H9 (cell line): ENCODE measurements at regions not wholly inside any gene's neighbourhood (a gene's known extent, or its start where the extent isn't known, plus 50 kb on each side); places are given as distances from the start of the nearest gene placed in this dataset.

Source experiments
- DNase-seq: peaks from one replicate; pipeline ENCODE4 v3.0.0-alpha.2; 2017
- H2AFZ ChIP-seq: one replicate; pipeline ENCODE4 v1.6.1; 2013; ENCODE audit warnings: mild to moderate bottlenecking, low read length, control low read depth, moderate library complexity
- H2AK5ac ChIP-seq: 2 replicates; pipeline ENCODE4 v1.6.1; 2013; ENCODE audit warnings: low read length, control low read depth, mixed read lengths; ENCODE audit not compliant: insufficient read length
- H2BK120ac ChIP-seq: one replicate; pipeline ENCODE4 v1.6.1; 2013; ENCODE audit warnings: low read depth, mild to moderate bottlenecking, low read length, control low read depth, inconsistent platforms; ENCODE audit not compliant: poor library complexity, severe bottlenecking
- H2BK12ac ChIP-seq: 2 replicates; pipeline ENCODE4 v1.6.1; 2013; ENCODE audit warnings: low read length, control low read depth, mixed read lengths, low read depth; ENCODE audit not compliant: insufficient read length
- H2BK15ac ChIP-seq: 2 replicates; pipeline ENCODE4 v1.6.1; 2013; ENCODE audit warnings: low read depth, low read length, control low read depth
- H2BK20ac ChIP-seq: one replicate; pipeline ENCODE4 v1.6.1; 2013; ENCODE audit warnings: low read depth, mild to moderate bottlenecking, low read length, control low read depth, inconsistent platforms; ENCODE audit not compliant: poor library complexity, severe bottlenecking
- H2BK5ac ChIP-seq: 2 replicates; pipeline ENCODE4 v1.6.1; 2013; ENCODE audit warnings: low read length, control low read depth, mixed read lengths; ENCODE audit not compliant: insufficient read length
- H3K14ac ChIP-seq: 2 replicates; pipeline ENCODE4 v1.6.1; 2013; ENCODE audit warnings: low read length, control low read depth; ENCODE audit not compliant: insufficient read depth
- H3K18ac ChIP-seq: 2 replicates; pipeline ENCODE4 v1.6.1; 2013; ENCODE audit warnings: low read depth, mild to moderate bottlenecking, mixed read lengths, low read length, control low read depth; ENCODE audit not compliant: insufficient read length
- H3K23ac ChIP-seq: 2 replicates; pipeline ENCODE4 v1.6.1; 2013; ENCODE audit warnings: low read length, control low read depth, mixed read lengths, low read depth; ENCODE audit not compliant: insufficient read length
- H3K23me2 ChIP-seq: 2 replicates; pipeline ENCODE4 v1.6.1; 2013; ENCODE audit warnings: low read depth, mild to moderate bottlenecking, mixed read lengths, low read length, control low read depth; ENCODE audit not compliant: insufficient read length, poor library complexity, severe bottlenecking
- H3K27ac ChIP-seq: 2 replicates; pipeline ENCODE4 v1.5.1; 2013; ENCODE audit warnings: low read length, control low read depth, mixed read lengths, low read depth; ENCODE audit not compliant: insufficient read length
- H3K27me3 ChIP-seq: 2 replicates; pipeline ENCODE4 v1.6.1; 2013; ENCODE audit warnings: low read length, control low read depth, inconsistent platforms; ENCODE audit not compliant: insufficient read depth
- H3K4ac ChIP-seq: 2 replicates; pipeline ENCODE4 v1.6.1; 2013; ENCODE audit warnings: low read depth, mild to moderate bottlenecking, control low read depth, inconsistent platforms, low read length, moderate library complexity
- H3K4me1 ChIP-seq: 2 replicates; pipeline ENCODE4 v1.6.1; 2013; ENCODE audit warnings: low read length, control low read depth, inconsistent platforms; ENCODE audit not compliant: insufficient read depth
- H3K4me2 ChIP-seq: 2 replicates; pipeline ENCODE4 v1.6.1; 2013; ENCODE audit warnings: low read length, control low read depth, mixed read lengths; ENCODE audit not compliant: insufficient read length, insufficient read depth
- H3K56ac ChIP-seq: 2 replicates; pipeline ENCODE4 v1.6.1; 2013; ENCODE audit warnings: low read depth, mild to moderate bottlenecking, mixed read lengths, low read length, control low read depth; ENCODE audit not compliant: insufficient read length
- H3K79me1 ChIP-seq: 2 replicates; pipeline ENCODE4 v1.6.1; 2013; ENCODE audit warnings: low read depth, mild to moderate bottlenecking, moderate library complexity, low read length, control low read depth, inconsistent platforms; ENCODE audit not compliant: insufficient read depth, poor library complexity, severe bottlenecking
- H3K79me2 ChIP-seq: 2 replicates; pipeline ENCODE4 v1.6.1; 2013; ENCODE audit warnings: low read length, control low read depth, inconsistent platforms; ENCODE audit not compliant: insufficient read depth
- H3K9ac ChIP-seq: 2 replicates; pipeline ENCODE4 v1.6.1; 2013; ENCODE audit warnings: low read length, control low read depth, mixed read lengths; ENCODE audit not compliant: insufficient read length; ENCODE audit errors: extremely low read depth
- H3K9me3 ChIP-seq: one replicate; pipeline ENCODE4 v1.6.1; 2013; ENCODE audit warnings: low read depth, low read length, inconsistent platforms; ENCODE audit not compliant: control insufficient read depth
- H3T11ph ChIP-seq: one replicate; pipeline ENCODE4 v1.6.1; 2013; ENCODE audit warnings: mild to moderate bottlenecking, low read length, control low read depth, inconsistent platforms
- H4K20me1 ChIP-seq: one replicate; pipeline ENCODE4 v1.6.1; 2013; ENCODE audit not compliant: control insufficient read depth, insufficient read length, insufficient read depth
- H4K5ac ChIP-seq: 2 replicates; pipeline ENCODE4 v1.6.1; 2013; ENCODE audit warnings: low read depth, mild to moderate bottlenecking, mixed read lengths, low read length, control low read depth; ENCODE audit not compliant: insufficient read length
- H4K8ac ChIP-seq: replicated peaks from 2 replicates; pipeline ENCODE4 v1.6.1; 2013; ENCODE audit warnings: low read length, control low read depth, mixed read lengths, low read depth; ENCODE audit not compliant: insufficient read length
- H4K91ac ChIP-seq: 2 replicates; pipeline ENCODE4 v1.6.1; 2013; ENCODE audit warnings: low read depth, mild to moderate bottlenecking, moderate library complexity, mixed read lengths, low read length, control low read depth; ENCODE audit not compliant: insufficient read length
- H3K27ac Mint-ChIP-seq, 3 experiments: 2 replicates in 2 of 3; 3 replicates in 1 of 3; pipeline ENCODE4 v1.8.0; 2020 to 2021; ENCODE audit warnings: mixed read lengths in 3 of 3, mild to moderate bottlenecking in 1 of 3, moderate library complexity in 1 of 3
- H3K27me3 Mint-ChIP-seq: 2 replicates; pipeline ENCODE4 v1.8.0; 2021; ENCODE audit warnings: low read depth, mild to moderate bottlenecking, moderate library complexity, mixed read lengths
- H3K36me3 Mint-ChIP-seq, 3 experiments: 2 replicates in 2 of 3; 3 replicates in 1 of 3; pipeline ENCODE4 v1.8.0; 2020 to 2021; ENCODE audit warnings: low read depth in 3 of 3, mixed read lengths in 3 of 3; ENCODE audit not compliant: insufficient read depth in 1 of 3
- H3K4me1 Mint-ChIP-seq, 2 experiments: 2 replicates each; pipeline ENCODE4 v1.8.0; 2020; ENCODE audit warnings: mixed read lengths in 2 of 2
- H3K4me3 Mint-ChIP-seq, 2 experiments: 2 replicates in 1 of 2; 3 replicates in 1 of 2; pipeline ENCODE4 v1.8.0; 2020 to 2021; ENCODE audit warnings: mild to moderate bottlenecking in 2 of 2, mixed read lengths in 2 of 2, moderate library complexity in 1 of 2
- H3K9me3 Mint-ChIP-seq, 2 experiments: 2 replicates in 1 of 2; 3 replicates in 1 of 2; pipeline ENCODE4 v1.8.0; 2020; ENCODE audit warnings: mild to moderate bottlenecking in 2 of 2, mixed read lengths in 2 of 2, moderate library complexity in 1 of 2
- WGBS: extraction: QIAGEN DNeasy Blood & Tissue Kit; methylation state at CpG from one replicate; pipeline ENCODE4 v1.1.7; 2013; ENCODE audit warnings: missing lambda C conversion rate, low lambda C conversion rate, mixed read lengths; ENCODE audit not compliant: insufficient read length; ENCODE audit errors: extremely low coverage; 5-methylcytosine and 5-hydroxymethylcytosine counted together
- TF ChIP-seq, protein P1 (sequence below): fragments of 200-600 bp; sonication (generic); conservative IDR thresholded peaks from 3 replicates; pipeline ENCODE4 v1.8.0; 2021; ENCODE audit warnings: antibody characterized with exemption, mild to moderate bottlenecking

- Histone ChIP-seq H2BK120ac (no peak overlapping the region), H3K79me1 (no peaks in the 10 kb centered on the region), H3T11ph (no peak overlapping the region), H2BK15ac (no peak overlapping the region), H2BK12ac (no peak overlapping the region), H3K23me2 (no peaks in the 10 kb centered on the region), H3K18ac (no peak overlapping the region), H4K8ac (no peak overlapping the region), H3K9ac (no peak overlapping the region), H2BK20ac (no peak overlapping the region), H3K4me1 (peaks cover 11% of the 10 kb centered on the region), H4K5ac (no peak overlapping the region), H3K9me3 (no peaks in the 10 kb centered on the region), H3K14ac (no peak overlapping the region), H3K79me2 (no peaks in the 10 kb centered on the region), H3K4ac (no peak overlapping the region), H3K27me3 (no peaks in the 10 kb centered on the region), H2AFZ (no peak overlapping the region), H2BK5ac (no peak overlapping the region), H3K23ac (no peak overlapping the region), H4K20me1 (no peaks in the 10 kb centered on the region), H4K91ac (no peak overlapping the region), H3K27ac (no peak overlapping the region), H3K4me2 (peak overlapping the region; percentile 1), H2AK5ac (no peak overlapping the region), H3K56ac (no peak overlapping the region)
- peaks cover 4% of the 10 kb centered on the region; the same call in 1 of the 2 replicates for H3K27me3 Mint-ChIP-seq
- H3K9me3 Mint-ChIP-seq, result no peaks in the 10 kb centered on the region
- H3K27ac Mint-ChIP-seq, result no peak overlapping the region
- WGBS, result no CpG with 5 or more reads among the region's 1 CpG
- no peak for DNase-seq
- H3K36me3 Mint-ChIP-seq, result no peaks in the 10 kb centered on the region
- H3K4me1 Mint-ChIP-seq, result peaks cover 17 to 24% of the 10 kb centered on the region in 2 experiments
- TF ChIP-seq, protein P1, sequence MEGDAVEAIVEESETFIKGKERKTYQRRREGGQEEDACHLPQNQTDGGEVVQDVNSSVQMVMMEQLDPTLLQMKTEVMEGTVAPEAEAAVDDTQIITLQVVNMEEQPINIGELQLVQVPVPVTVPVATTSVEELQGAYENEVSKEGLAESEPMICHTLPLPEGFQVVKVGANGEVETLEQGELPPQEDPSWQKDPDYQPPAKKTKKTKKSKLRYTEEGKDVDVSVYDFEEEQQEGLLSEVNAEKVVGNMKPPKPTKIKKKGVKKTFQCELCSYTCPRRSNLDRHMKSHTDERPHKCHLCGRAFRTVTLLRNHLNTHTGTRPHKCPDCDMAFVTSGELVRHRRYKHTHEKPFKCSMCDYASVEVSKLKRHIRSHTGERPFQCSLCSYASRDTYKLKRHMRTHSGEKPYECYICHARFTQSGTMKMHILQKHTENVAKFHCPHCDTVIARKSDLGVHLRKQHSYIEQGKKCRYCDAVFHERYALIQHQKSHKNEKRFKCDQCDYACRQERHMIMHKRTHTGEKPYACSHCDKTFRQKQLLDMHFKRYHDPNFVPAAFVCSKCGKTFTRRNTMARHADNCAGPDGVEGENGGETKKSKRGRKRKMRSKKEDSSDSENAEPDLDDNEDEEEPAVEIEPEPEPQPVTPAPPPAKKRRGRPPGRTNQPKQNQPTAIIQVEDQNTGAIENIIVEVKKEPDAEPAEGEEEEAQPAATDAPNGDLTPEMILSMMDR, result no peak
- H3K4me3 Mint-ChIP-seq, result no peak overlapping the region
Observed at GRCh38 chr4:24010994-24011393, 121.1 kb upstream of the PPARGC1A start.
